ENCODE measurements at regions not wholly inside any gene's neighbourhood (a gene's known extent, or its start where the extent isn't known, plus 50 kb on each side); places are given as distances from the start of the nearest gene placed in this dataset.

DNA sequence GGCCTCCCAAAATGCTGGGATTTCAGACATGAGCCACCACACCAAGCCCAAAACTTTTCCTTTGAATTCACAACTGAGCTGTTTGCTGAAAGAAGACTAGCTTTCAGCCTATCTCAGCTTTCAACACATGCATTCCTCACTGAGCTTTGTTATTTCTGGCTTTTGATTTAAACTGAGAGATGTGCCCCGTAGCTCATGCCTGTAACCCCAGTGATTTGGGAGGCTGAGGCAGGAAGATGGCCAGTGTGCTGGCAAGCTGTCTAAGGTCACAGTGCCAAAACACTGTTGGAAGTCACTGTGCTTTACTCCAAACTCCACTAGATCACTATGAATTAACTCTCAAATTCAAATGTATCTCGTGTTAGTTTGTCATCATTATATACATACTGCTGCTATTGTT lies 779.5 kb downstream of the TRIML1 start:
- intact Hi-C loops (cut with DNase I; ENCODE audit: low total_unique reads) = no loop called here
- Histone ChIP-seq H3K36me3 (no peaks in the 10 kb centered on the region), H3K4me3 (no peak overlapping the region), H3K4me1 (no peaks in the 10 kb centered on the region), H3K9me3 (peaks cover 0 to 27% of the 10 kb centered on the region in 2 donors), H3K27ac (no peak overlapping the region), H3K27me3 (no peaks in the 10 kb centered on the region)
- no peak for DNase-seq (ENCODE audit: low spot score in 2 of 2)
- TF ChIP-seq, protein P1, sequence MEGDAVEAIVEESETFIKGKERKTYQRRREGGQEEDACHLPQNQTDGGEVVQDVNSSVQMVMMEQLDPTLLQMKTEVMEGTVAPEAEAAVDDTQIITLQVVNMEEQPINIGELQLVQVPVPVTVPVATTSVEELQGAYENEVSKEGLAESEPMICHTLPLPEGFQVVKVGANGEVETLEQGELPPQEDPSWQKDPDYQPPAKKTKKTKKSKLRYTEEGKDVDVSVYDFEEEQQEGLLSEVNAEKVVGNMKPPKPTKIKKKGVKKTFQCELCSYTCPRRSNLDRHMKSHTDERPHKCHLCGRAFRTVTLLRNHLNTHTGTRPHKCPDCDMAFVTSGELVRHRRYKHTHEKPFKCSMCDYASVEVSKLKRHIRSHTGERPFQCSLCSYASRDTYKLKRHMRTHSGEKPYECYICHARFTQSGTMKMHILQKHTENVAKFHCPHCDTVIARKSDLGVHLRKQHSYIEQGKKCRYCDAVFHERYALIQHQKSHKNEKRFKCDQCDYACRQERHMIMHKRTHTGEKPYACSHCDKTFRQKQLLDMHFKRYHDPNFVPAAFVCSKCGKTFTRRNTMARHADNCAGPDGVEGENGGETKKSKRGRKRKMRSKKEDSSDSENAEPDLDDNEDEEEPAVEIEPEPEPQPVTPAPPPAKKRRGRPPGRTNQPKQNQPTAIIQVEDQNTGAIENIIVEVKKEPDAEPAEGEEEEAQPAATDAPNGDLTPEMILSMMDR (IDR thresholded peaks at IDR 0.05) = no peak
- TF ChIP-seq POLR2AphosphoS5 (IDR thresholded peaks at IDR 0.05) (no peak), POLR2A (IDR thresholded peaks at IDR 0.05) (no peak)

DNA sequence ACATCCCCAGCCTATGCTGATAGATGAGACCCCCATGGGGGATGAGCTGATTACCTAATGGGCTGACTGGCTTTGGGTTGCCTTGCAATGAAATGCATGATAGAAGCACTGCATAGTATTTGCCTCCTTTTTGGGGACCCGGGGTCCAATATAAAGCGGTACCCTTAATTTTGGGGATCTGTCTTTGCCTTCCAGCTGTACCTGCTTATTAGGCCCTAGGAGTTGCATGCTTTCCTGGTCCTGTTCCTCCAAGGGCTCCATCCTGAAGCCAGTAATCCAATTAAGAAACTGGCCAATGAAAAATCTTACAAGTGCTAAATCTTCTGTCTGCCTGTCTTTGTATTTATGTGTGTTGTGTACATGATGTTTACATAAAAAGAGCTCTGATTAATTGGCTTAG lies 791.6 kb downstream of the TRIML1 start:
- Histone ChIP-seq H3K27ac (no peak overlapping the region), H3K4me1 (no peaks in the 10 kb centered on the region), H3K36me3 (no peaks in the 10 kb centered on the region), H3K9me3 (peaks cover 0 to 11% of the 10 kb centered on the region in 2 donors), H3K27me3 (no peaks in the 10 kb centered on the region), H3K4me3 (no peak overlapping the region)
- no peak for DNase-seq (ENCODE audit: low spot score in 2 of 2)
- TF ChIP-seq, protein P1 (IDR thresholded peaks at IDR 0.05) = no peak
- no peak for TF ChIP-seq POLR2A (IDR thresholded peaks at IDR 0.05)
- TF ChIP-seq POLR2AphosphoS5 (IDR thresholded peaks at IDR 0.05) = no peak
- intact Hi-C loops (cut with DNase I; ENCODE audit: low total_unique reads) = no loop called here

DNA sequence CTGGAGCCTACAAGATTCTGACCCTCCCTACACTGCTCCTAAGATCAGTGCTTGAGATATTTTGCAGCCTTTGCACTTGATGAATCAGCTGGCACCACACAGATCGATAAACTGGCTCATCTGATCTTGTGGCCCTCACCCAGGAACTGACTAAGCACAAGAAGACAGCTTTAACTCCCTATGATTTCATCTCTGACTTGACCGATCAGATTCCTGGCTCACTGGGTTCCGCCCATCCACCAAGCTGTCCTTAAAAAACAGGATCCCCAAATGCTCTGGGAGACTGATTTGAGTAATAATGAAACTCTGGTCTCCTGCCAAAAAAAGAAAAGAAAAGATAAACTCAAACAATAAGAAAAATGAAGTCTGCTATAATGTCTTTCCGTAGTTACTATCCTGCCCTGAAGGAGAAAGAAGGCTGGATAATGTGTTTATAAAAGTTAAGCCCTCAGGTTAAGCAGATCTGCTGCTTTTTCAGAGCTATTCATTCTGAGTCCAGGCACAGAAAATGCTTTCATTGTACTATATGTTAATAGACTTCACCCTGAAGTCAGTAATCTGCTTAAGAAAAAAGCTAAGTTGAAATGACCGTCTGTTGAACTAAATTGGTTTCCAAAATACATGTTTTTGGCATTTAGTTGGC lies 795.2 kb downstream of the TRIML1 start:
- Histone ChIP-seq H3K9me3 (peaks cover 0 to 11% of the 10 kb centered on the region in 2 donors), H3K27me3 (no peaks in the 10 kb centered on the region), H3K4me1 (no peaks in the 10 kb centered on the region), H3K4me3 (no peak overlapping the region), H3K36me3 (no peaks in the 10 kb centered on the region), H3K27ac (no peak overlapping the region)
- DNase-seq (ENCODE audit: low spot score in 2 of 2) = no peak
- intact Hi-C loops (cut with DNase I; ENCODE audit: low total_unique reads) = no loop called here
- TF ChIP-seq POLR2A (IDR thresholded peaks at IDR 0.05) (no peak), POLR2AphosphoS5 (IDR thresholded peaks at IDR 0.05) (no peak)
- TF ChIP-seq, protein P1 (IDR thresholded peaks at IDR 0.05) = no peak

DNA sequence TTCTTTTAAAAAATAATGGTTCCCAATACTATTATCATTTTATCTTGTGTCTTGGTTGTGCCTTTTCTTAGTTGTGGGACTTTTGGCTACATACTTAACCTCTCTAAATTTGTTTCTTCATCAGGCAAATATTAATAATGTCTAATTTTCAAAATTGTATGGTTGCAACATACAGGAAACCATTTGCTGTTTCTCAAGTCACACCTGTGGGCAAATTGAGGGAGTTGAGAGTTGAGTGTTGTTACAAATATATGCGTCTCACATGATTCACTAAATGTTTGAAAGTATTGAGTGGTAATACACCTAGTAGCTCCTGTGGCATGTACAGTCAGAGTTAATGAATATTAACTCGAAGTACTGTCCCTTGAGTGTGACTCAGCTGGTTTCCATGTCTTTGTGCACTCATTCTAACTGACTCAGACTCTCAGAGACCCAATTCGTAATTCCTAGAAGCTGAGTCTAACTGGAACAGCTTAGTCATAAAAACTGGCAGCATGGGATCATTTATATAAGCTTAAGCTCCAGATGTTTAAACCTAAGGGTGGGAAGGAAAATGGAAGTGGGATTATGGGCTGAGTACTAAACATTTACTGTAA lies 802.4 kb downstream of the TRIML1 start:
- TF ChIP-seq POLR2AphosphoS5 (IDR thresholded peaks at IDR 0.05) = no peak
- no peak for TF ChIP-seq POLR2A (IDR thresholded peaks at IDR 0.05)
- TF ChIP-seq, protein P1 (IDR thresholded peaks at IDR 0.05) = no peak
- no peaks in the 10 kb centered on the region for H3K9me3 ChIP-seq
- DNase-seq (ENCODE audit: low spot score in 2 of 2) = no peak
- intact Hi-C loops (cut with DNase I; ENCODE audit: low total_unique reads) = no loop called here
- H3K36me3 ChIP-seq = no peaks in the 10 kb centered on the region
- H3K27ac ChIP-seq = no peak overlapping the region
- H3K27me3 ChIP-seq = no peaks in the 10 kb centered on the region
- no peaks in the 10 kb centered on the region for H3K4me1 ChIP-seq
- no peak overlapping the region for H3K4me3 ChIP-seq

DNA sequence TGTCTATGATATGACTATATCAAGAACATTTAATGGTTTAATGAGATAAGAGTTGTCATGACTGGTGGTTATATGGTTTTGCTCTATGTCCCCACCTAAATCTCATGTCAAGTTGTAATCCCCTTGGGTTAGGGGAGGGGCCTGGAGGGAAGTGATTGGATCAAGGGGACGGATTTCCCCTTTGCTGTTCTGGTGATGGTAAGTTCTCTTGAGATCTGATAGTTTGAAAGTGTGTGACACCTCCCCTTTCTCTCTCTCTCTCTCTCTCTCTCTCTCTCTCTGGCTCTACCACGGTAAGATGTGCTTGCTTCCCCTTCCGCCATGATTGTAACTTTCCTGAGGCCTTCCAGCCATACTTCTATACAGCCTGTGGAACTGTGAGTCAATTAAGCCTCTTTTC lies 803.4 kb downstream of the TRIML1 start:
- Histone ChIP-seq H3K9me3 (no peaks in the 10 kb centered on the region), H3K4me3 (no peak overlapping the region), H3K27me3 (no peaks in the 10 kb centered on the region), H3K27ac (no peak overlapping the region), H3K4me1 (no peaks in the 10 kb centered on the region), H3K36me3 (no peaks in the 10 kb centered on the region)
- intact Hi-C loops (cut with DNase I; ENCODE audit: low total_unique reads) = no loop called here
- TF ChIP-seq POLR2AphosphoS5 (IDR thresholded peaks at IDR 0.05) (no peak), POLR2A (IDR thresholded peaks at IDR 0.05) (no peak)
- TF ChIP-seq, protein P1 (IDR thresholded peaks at IDR 0.05) = no peak
- DNase-seq (ENCODE audit: low spot score in 2 of 2) = no peak
